Erythroblast (primary cell): ENCODE measurements at regions not wholly inside any gene's neighbourhood (a gene's known extent, or its start where the extent isn't known, plus 50 kb on each side); places are given as distances from the start of the nearest gene placed in this dataset.

Experiments used
- GATA1 ChIP-seq: IDR thresholded peaks from 2 replicates; pipeline ENCODE4 v1.6.1; 2011; ENCODE audit warnings: low read depth, mild to moderate bottlenecking, control low read depth, low read length, moderate library complexity
- POLR2A ChIP-seq: IDR thresholded peaks from 2 replicates; pipeline ENCODE4 v1.6.1; 2011; ENCODE audit warnings: mild to moderate bottlenecking, low read length

- no peak for TF ChIP-seq POLR2A
- no peak for TF ChIP-seq GATA1
These were observed 435.4 kb downstream of the KIF20B start for GRCh38 chr10:90136731-90137316.
